Keratinocyte (primary cell): ENCODE measurements at regions not wholly inside any gene's neighbourhood (a gene's known extent, or its start where the extent isn't known, plus 50 kb on each side); places are given as distances from the start of the nearest gene placed in this dataset.

Source experiments
- DNase-seq: peaks from one replicate; pipeline ENCODE4 v3.0.0-alpha.2; 2011; ENCODE audit warnings: low read depth, missing footprints, low spot score
- FAIRE-seq: peaks from 2 replicates; lab custom pipeline; 2011; peaks lifted over from hg19 to GRCh38; lab: Jason Lieb, UNC
- H2AFZ ChIP-seq: 2 replicates; pipeline ENCODE4 v1.6.0; 2012; ENCODE audit warnings: low read length, control low read depth, inconsistent platforms; ENCODE audit not compliant: control insufficient read depth
- H3K27ac ChIP-seq: 2 replicates; pipeline ENCODE4 v1.5.1; 2011; ENCODE audit warnings: low read length; ENCODE audit not compliant: control insufficient read depth, insufficient read depth
- H3K27me3 ChIP-seq: 3 replicates; pipeline ENCODE4 v1.6.0; 2011; ENCODE audit warnings: low read length; ENCODE audit not compliant: control insufficient read depth, insufficient read depth; ENCODE audit errors: extremely low read depth
- H3K36me3 ChIP-seq, 2 experiments: 2 replicates in 1 of 2; 3 replicates in 1 of 2; pipeline ENCODE4 v1.5.1; 2011; ENCODE audit warnings: low read length in 2 of 2, mild to moderate bottlenecking in 1 of 2; ENCODE audit not compliant: control insufficient read depth in 2 of 2, insufficient read depth in 2 of 2; ENCODE audit errors: extremely low read depth in 1 of 2
- H3K4me1 ChIP-seq: 3 replicates; pipeline ENCODE4 v1.5.1; 2011; ENCODE audit warnings: low read length; ENCODE audit not compliant: control insufficient read depth, insufficient read depth; ENCODE audit errors: extremely low read depth
- H3K4me2 ChIP-seq: 3 replicates; pipeline ENCODE4 v1.6.0; 2011; ENCODE audit warnings: low read depth, low read length; ENCODE audit not compliant: control insufficient read depth, insufficient read depth; ENCODE audit errors: extremely low read depth
- H3K4me3 ChIP-seq, 3 experiments: fragments of 200-600 bp in 1 of 3; sonication (generic) in 1 of 3; 2 replicates in 2 of 3; 3 replicates in 1 of 3; pipeline ENCODE4 v1.5.1; 2011 to 2016; ENCODE audit warnings: low read length in 3 of 3, mild to moderate bottlenecking in 3 of 3, control low read depth in 2 of 3, inconsistent platforms in 1 of 3, low read depth in 1 of 3, mixed read lengths in 1 of 3, mixed run types in 1 of 3, moderate library complexity in 1 of 3; ENCODE audit not compliant: control insufficient read depth in 2 of 3, insufficient read depth in 2 of 3; ENCODE audit errors: extremely low read depth in 1 of 3
- H3K79me2 ChIP-seq: 2 replicates; pipeline ENCODE4 v1.6.0; 2012; ENCODE audit warnings: low read length; ENCODE audit not compliant: control insufficient read depth, insufficient read depth
- H3K9ac ChIP-seq: 3 replicates; pipeline ENCODE4 v1.6.0; 2011; ENCODE audit warnings: low read length; ENCODE audit not compliant: control insufficient read depth, insufficient read depth; ENCODE audit errors: extremely low read depth
- H3K9me1 ChIP-seq: 3 replicates; pipeline ENCODE4 v1.6.0; 2011; ENCODE audit warnings: low read length; ENCODE audit not compliant: control insufficient read depth, insufficient read depth; ENCODE audit errors: extremely low read depth
- H3K9me3 ChIP-seq: 2 replicates; pipeline ENCODE4 v1.5.1; 2012; ENCODE audit warnings: low read depth, low read length; ENCODE audit not compliant: control insufficient read depth
- H4K20me1 ChIP-seq: 3 replicates; pipeline ENCODE4 v1.6.0; 2011; ENCODE audit warnings: low read length; ENCODE audit not compliant: control insufficient read depth, insufficient read depth; ENCODE audit errors: extremely low read depth
- CTCF ChIP-seq, 3 experiments: IDR thresholded peaks in 1 of 3; conservative IDR thresholded peaks in 1 of 3; optimal IDR thresholded peaks in 1 of 3; 2 replicates in 2 of 3; 3 replicates in 1 of 3; pipeline versions ENCODE3 to v1.5.1; 2011; ENCODE audit warnings: low read length in 3 of 3, mild to moderate bottlenecking in 3 of 3, moderate library complexity in 2 of 3, control low read depth in 1 of 3, inconsistent platforms in 1 of 3; ENCODE audit not compliant: insufficient read depth in 2 of 3; ENCODE audit errors: extremely low read depth in 1 of 3
- EZH2 ChIP-seq: IDR thresholded peaks from one replicate; pipeline ENCODE4 v1.6.1; 2012; ENCODE audit warnings: inconsistent platforms, mild to moderate bottlenecking, low read length, moderate library complexity
- dilution Hi-C: fragments of 300-500 bp; cut with MboI; formaldehyde crosslinking; loops from one replicate; pipeline ENCODE4 v1.7.0; 2020; ENCODE audit warnings: low sequenced_read_pairs; ENCODE audit not compliant: extremely low pct_ligation_motif_present

- TF ChIP-seq CTCF (optimal IDR thresholded peaks at IDR 0.05 in 1 of 3, IDR thresholded peaks at IDR 0.05 in 1 of 3, conservative IDR thresholded peaks at IDR 0.05 in 1 of 3; ENCODE audit: extremely low read depth in 1 of 3, insufficient read depth in 2 of 3, low read length in 3 of 3) (no peak), EZH2 (no peak)
- Histone ChIP-seq H4K20me1 (no peaks in the 10 kb centered on the region), H2AFZ (no peak overlapping the region), H3K36me3 (no peaks in the 10 kb centered on the region), H3K4me3 (no peak overlapping the region), H3K9me1 (no peaks in the 10 kb centered on the region), H3K27ac (no peak overlapping the region), H3K9ac (no peak overlapping the region), H3K4me2 (no peak overlapping the region), H3K79me2 (no peaks in the 10 kb centered on the region), H3K27me3 (no peaks in the 10 kb centered on the region), H3K9me3 (no peaks in the 10 kb centered on the region), H3K4me1 (peaks cover 3% of the 10 kb centered on the region)
- DNase-seq (no peak), FAIRE-seq (no peak)
- dilution Hi-C loops, result no loop called here
Observed at GRCh38 chr11:47928426-47928825, 51.9 kb upstream of the PTPRJ start.

GRCh38 chr11:47924184-47924691, 56.1 kb upstream of the PTPRJ start:
- Histone ChIP-seq H3K27ac (no peak overlapping the region), H2AFZ (no peak overlapping the region), H3K4me3 (no peak overlapping the region), H3K4me1 (peaks cover 5% of the 10 kb centered on the region), H3K79me2 (no peaks in the 10 kb centered on the region), H3K9me3 (no peaks in the 10 kb centered on the region), H3K9me1 (no peaks in the 10 kb centered on the region), H3K4me2 (no peak overlapping the region), H3K9ac (no peak overlapping the region), H3K27me3 (no peaks in the 10 kb centered on the region), H3K36me3 (no peaks in the 10 kb centered on the region), H4K20me1 (no peaks in the 10 kb centered on the region)
- DNase-seq, result no peak
- TF ChIP-seq EZH2 (no peak), CTCF (optimal IDR thresholded peaks at IDR 0.05 in 1 of 3, IDR thresholded peaks at IDR 0.05 in 1 of 3, conservative IDR thresholded peaks at IDR 0.05 in 1 of 3; ENCODE audit: extremely low read depth in 1 of 3, insufficient read depth in 2 of 3, low read length in 3 of 3) (no peak)
- no peak for FAIRE-seq
- dilution Hi-C loops, result no loop called here
